ENCODE measurements at regions not wholly inside any gene's neighbourhood (a gene's known extent, or its start where the extent isn't known, plus 50 kb on each side); places are given as distances from the start of the nearest gene placed in this dataset.
"Not testable (repeated sequence)": the region's sequence is repeated elsewhere in the genome, so short reads cannot be mapped to it uniquely, and the experiment has no call there.

DNA sequence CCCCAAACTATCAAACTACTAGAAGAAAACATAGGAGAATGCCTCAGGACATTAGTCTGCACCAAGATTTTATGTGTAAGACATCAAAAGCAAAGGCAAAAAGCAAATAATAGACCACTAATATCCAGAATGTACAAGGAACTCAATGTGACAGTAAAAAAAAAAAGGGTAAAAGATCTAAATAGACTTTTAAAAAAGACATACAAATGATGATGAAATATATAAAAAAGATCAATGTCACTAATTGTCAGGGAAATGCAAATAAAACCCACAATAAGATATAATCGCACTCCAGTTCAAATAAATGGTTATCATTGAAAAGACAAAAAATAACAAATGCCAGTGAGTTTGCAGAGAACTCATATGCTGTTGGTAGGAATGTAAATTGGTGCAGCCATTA lies 118.3 kb upstream of the DUSP22 start:
- Mint-ChIP-seq H3K4me1 (no peaks in the 10 kb centered on the region), H3K4me3 (no peak overlapping the region), H3K9me3 (peaks cover 0 to 7% (median 0%) of the 10 kb centered on the region in 3 donors), H3K36me3 (no peaks in the 10 kb centered on the region), H3K27me3 (peaks cover 5% of the 10 kb centered on the region), H3K27ac (no peak overlapping the region)

DNA sequence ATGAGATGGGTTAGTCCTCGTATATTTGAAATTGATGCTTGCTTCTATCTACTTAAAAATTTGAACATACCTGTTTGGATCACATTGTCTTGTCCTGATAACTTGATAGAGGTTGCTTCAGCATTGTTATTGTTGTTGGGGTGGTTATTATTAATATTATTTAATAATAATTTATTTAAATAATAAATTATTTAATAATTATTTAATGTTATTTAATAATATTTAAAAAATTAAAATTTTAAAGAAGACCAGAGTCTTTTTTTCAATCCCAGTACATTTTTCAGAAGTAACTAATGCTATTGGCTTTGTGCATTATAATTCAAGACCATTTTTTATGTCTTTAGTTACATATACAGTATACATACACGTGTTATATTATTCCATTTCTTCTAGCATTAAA lies 116.6 kb upstream of the DUSP22 start:
- peaks cover 5% of the 10 kb centered on the region for H3K27me3 Mint-ChIP-seq
- H3K4me3 Mint-ChIP-seq = no peak overlapping the region
- peaks cover 4 to 6% (median 6%) of the 10 kb centered on the region in 3 donors for H3K4me1 Mint-ChIP-seq
- H3K9me3 Mint-ChIP-seq = peaks cover 0 to 7% (median 0%) of the 10 kb centered on the region in 3 donors
- no peak overlapping the region for H3K27ac Mint-ChIP-seq
- no peaks in the 10 kb centered on the region for H3K36me3 Mint-ChIP-seq

DNA sequence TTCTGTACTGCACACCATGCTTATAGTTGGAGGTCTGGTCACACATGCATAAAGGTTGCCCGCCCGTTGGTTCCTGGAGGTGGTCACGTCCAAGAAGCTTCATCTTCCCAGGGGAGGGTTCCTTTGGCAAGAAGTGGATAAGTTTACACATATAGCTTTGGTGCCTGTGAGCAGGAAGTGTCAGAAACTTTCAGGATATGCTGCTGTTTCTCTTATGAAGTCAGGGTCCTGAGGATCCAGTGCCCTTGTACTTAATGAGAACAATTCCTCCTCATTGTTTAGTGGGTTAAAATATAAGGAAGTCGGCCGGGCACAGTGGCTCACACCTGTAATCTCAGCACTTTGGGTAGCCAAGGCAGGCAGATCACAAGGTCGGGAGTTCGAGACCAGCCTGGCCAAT lies 115.5 kb upstream of the DUSP22 start:
- Mint-ChIP-seq H3K36me3 (no peaks in the 10 kb centered on the region), H3K9me3 (peaks cover 0 to 4% (median 0%) of the 10 kb centered on the region in 3 donors), H3K4me1 (peaks cover 15 to 16% (median 16%) of the 10 kb centered on the region in 3 donors), H3K4me3 (no peak overlapping the region), H3K27me3 (peaks cover 5% of the 10 kb centered on the region), H3K27ac (no peak overlapping the region)

DNA sequence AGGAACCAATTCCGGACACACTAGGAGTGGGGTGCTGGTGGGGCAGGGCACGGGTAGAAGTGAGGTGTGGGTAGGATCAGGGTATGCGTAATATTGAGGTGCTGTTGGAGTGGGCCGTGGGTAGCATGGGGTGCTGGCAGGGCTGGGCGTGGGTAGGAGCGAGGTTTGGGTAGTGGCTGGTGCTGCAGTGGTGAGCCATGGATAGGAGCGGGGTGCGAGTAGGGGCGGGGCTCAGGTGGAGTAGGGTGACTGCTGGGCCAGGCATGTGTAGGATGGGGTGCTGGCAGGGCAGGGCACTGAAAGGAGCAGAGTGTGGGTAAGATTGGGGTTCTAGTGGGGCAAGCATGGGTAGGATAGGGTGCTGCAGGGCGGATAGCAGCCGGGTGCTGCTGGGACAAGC lies 114.2 kb upstream of the DUSP22 start:
- Mint-ChIP-seq H3K4me3 (no peak overlapping the region), H3K9me3 (no peaks in the 10 kb centered on the region), H3K27ac (no peak overlapping the region), H3K27me3 (peaks cover 5% of the 10 kb centered on the region), H3K4me1 (peaks cover 15 to 16% (median 16%) of the 10 kb centered on the region in 3 donors), H3K36me3 (no peaks in the 10 kb centered on the region)

DNA sequence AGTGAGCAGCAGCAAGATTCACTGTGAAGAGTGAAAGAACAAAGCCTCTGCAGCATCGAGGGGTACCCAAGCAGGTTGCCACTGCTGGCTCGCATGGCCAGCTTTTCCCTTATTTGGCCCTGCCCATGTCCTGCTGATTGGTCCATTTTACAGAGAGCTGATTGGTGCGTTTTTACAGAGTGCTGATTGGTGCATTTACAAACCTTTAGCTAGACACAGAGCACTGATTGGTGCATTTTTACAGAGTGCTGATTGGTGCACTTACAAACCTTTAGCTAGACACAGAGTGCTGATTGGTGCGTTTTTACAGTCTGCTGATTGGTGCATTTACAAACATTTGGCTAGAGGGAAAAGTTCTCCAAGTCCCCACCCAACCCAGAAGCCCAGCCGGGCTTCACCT lies 113.4 kb upstream of the DUSP22 start:
- not testable (repeated sequence) for H3K36me3 Mint-ChIP-seq, H3K27ac Mint-ChIP-seq, H3K4me3 Mint-ChIP-seq, H3K9me3 Mint-ChIP-seq, H3K27me3 Mint-ChIP-seq
- peaks cover 20 to 23% (median 22%) of the 10 kb centered on the region in 3 donors for H3K4me1 Mint-ChIP-seq

DNA sequence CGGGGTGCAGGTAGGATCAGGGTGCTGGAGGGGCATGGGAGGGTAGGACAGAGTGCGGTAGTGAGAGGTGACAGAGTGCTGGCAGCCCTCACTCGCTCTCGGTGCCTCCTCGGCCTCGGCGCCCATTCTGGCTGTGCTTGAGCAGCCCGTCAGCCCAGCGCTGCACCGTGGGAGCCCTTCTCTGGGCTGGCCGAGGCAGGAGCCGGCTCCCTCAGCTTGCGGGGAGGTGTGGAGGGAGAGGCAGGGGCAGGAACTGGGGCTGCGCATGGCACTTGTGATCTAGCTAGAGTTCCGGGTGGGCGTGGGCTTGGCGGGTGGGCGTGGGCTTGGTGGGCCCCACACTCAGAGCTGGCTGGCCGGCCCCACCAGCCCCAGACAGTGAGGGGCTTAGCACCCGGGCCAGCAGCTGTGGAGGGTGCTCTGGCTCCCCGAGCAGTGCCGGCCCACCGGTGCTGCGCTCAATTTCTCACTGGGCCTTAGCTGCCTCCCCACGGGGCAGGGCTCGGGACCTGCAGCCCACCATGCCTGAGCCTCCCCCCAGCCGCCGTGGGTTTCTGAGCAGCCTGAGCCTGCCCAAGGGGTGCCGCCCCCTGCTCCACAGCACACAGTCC lies 112.8 kb upstream of the DUSP22 start:
- no peak overlapping the region for H3K4me3 Mint-ChIP-seq
- H3K4me1 Mint-ChIP-seq = peaks cover 25 to 28% (median 27%) of the 10 kb centered on the region in 3 donors
- no peak overlapping the region for H3K27ac Mint-ChIP-seq
- no peaks in the 10 kb centered on the region for H3K9me3 Mint-ChIP-seq
- no peaks in the 10 kb centered on the region for H3K36me3 Mint-ChIP-seq
- H3K27me3 Mint-ChIP-seq = peaks cover 5% of the 10 kb centered on the region

DNA sequence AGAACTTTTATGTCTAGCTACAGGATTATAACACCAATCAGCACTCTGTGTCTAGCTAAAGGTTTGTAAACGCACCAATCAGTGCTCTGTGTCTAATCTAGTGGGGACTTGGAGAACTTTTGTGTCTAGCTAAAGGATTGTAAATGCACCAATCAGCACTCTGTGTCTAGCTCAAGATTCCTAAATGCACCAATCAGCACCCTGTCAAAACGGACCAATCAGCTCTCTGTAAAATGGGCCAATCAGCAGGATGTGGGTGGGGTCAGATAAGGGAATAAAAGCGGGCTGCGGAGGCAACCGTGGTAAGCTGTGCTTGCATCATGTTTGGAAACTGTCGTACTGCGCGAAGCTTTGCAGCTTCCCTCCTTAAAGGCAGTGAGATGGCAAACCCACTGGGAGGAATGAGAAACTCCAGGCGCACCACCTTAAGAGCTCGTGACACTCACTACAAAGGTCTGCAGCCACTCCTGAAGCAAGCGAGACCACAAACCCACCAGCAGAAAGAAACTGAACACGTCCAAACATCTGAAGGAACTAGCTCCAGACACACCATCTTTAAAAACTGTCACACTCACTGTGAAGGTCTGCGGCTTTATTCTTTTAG lies 112.1 kb upstream of the DUSP22 start:
- H3K4me3 Mint-ChIP-seq = peak overlapping the region in 1 of 4 donors; percentile 81
- H3K9me3 Mint-ChIP-seq, H3K27me3 Mint-ChIP-seq, H3K36me3 Mint-ChIP-seq: not testable (repeated sequence)
- H3K27ac Mint-ChIP-seq = peak overlapping the region in 1 of 3 donors; percentile 71
- H3K4me1 Mint-ChIP-seq = peaks cover 31 to 34% (median 32%) of the 10 kb centered on the region in 3 donors

DNA sequence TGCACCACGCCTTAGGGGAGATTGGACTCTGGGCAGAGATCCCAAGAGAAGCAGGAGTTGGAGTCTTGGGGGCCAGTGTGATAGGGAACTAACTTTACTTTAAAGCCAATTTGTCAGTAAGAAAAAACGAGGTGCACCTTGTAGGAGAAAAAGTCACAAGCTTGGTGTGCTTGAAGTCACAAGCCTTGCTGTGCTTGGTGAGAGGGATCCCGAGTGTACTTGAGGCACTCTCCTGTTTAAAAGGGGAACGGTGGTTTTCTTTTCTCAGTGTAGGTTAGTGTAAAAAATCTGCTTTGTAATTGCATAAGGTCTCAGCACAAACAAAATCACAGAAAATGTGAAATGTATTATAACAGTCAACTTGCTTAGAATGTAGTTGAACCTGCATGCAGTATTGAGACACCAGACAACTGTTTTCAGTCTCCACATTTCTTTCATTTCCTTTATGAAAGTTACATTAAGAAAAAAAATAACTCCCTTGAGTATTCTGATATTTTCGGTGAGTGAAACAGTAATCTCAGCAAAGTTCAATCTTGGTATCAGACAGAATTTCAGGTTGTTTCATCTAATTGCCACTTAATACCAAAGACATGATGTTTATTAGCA lies 111.1 kb upstream of the DUSP22 start:
- peaks cover 6% of the 10 kb centered on the region for H3K27me3 Mint-ChIP-seq
- H3K4me3 Mint-ChIP-seq = peak overlapping the region in 3 of 4 donors; percentile 8 to 87 (median 73)
- H3K27ac Mint-ChIP-seq = peak overlapping the region in 2 of 3 donors; percentile 2 to 42
- H3K36me3 Mint-ChIP-seq = no peaks in the 10 kb centered on the region
- H3K9me3 Mint-ChIP-seq = no peaks in the 10 kb centered on the region
- H3K4me1 Mint-ChIP-seq = peaks cover 31 to 34% (median 32%) of the 10 kb centered on the region in 3 donors

DNA sequence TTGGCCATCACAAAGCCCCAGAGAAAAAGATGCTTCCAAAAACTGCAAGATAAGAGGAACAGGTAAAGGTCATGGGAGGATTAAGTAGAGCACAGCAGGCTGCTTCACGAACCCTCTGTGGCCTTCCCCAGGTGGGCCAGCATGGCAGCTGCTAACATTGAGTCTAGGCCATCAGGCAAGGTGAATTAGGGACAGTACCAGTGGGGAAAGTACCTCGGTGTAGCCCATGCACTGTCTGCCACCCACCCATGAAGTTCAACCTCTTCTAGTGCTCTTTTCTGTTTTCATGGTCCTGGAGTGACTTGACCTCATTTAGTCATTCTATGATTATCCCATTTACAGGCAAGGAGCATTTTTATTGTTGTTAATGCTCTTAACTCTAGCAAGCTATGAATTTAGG lies 108.6 kb upstream of the DUSP22 start:
- Mint-ChIP-seq H3K4me3 (peak overlapping the region in 2 of 4 donors; percentile 3 to 83), H3K27me3 (peaks cover 2% of the 10 kb centered on the region), H3K36me3 (no peaks in the 10 kb centered on the region), H3K27ac (peak overlapping the region in 1 of 3 donors; percentile 2), H3K9me3 (no peaks in the 10 kb centered on the region), H3K4me1 (peaks cover 32 to 34% (median 34%) of the 10 kb centered on the region in 3 donors)

DNA sequence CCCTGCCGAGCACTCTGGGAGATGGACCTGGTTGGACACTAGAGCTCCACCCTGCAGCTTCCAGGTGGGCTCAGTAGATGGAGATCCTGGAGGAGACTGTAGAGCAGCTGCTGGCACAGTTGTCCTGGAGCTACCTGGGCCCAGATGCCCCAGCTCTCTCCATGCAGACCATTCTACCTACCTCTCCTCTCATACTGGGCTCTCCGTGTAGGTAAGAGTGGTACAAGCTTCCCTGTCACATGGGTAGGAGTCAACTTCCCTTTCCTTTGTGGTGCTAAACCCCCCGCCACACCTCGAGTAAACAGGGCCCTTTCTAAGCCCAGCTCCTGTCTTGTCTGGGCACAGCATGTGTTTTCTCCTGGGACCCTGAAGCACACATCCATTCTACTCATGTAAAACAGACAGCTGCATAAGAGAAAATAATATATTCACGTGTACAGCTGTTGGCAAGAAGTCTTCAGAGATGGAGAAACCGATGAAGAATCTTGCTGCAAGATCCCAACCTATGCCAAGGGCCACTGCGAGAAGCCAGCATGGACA lies 108.1 kb upstream of the DUSP22 start:
- no peaks in the 10 kb centered on the region for H3K36me3 Mint-ChIP-seq
- peaks cover 37 to 39% (median 39%) of the 10 kb centered on the region in 3 donors for H3K4me1 Mint-ChIP-seq
- peaks cover 2% of the 10 kb centered on the region for H3K27me3 Mint-ChIP-seq
- H3K9me3 Mint-ChIP-seq = no peaks in the 10 kb centered on the region
- H3K27ac Mint-ChIP-seq = peak overlapping the region; percentile 2 to 85 (median 20)
- H3K4me3 Mint-ChIP-seq = peak overlapping the region in 3 of 4 donors; percentile 24 to 85 (median 83)

DNA sequence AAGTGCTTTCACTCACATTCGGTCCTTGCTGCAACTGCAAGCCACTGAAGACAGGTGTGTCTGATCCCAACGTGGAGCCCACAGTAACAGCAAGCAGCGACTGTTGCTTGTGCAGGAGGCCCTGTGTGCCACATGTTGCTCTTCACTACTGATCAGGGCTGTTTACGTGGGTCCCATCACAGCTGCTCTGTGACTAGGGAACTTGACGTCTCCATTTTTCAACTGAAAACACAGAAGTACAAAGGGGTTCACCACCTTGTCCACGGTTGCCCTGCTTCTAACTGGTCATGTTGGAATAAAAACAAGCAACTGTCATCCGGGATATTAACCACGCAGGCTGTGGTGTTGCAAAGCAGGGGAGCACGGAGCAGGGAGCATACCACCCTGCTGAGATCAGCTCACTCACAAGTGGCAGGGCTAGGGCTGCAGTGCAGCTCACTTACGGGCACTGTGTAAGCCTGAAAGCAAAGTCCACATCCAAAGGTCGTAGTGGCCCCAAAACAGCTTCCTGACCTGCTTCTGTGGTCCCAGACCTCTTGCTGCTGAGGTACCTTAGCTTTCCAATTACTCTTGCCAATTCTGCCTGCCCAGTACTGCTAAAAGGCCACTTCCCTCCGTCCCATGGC lies 105.8 kb upstream of the DUSP22 start:
- Mint-ChIP-seq H3K4me1 (peaks cover 37 to 44% (median 38%) of the 10 kb centered on the region in 3 donors), H3K4me3 (no peak overlapping the region), H3K36me3 (no peaks in the 10 kb centered on the region), H3K27ac (no peak overlapping the region), H3K9me3 (no peaks in the 10 kb centered on the region), H3K27me3 (peaks cover 2% of the 10 kb centered on the region)

DNA sequence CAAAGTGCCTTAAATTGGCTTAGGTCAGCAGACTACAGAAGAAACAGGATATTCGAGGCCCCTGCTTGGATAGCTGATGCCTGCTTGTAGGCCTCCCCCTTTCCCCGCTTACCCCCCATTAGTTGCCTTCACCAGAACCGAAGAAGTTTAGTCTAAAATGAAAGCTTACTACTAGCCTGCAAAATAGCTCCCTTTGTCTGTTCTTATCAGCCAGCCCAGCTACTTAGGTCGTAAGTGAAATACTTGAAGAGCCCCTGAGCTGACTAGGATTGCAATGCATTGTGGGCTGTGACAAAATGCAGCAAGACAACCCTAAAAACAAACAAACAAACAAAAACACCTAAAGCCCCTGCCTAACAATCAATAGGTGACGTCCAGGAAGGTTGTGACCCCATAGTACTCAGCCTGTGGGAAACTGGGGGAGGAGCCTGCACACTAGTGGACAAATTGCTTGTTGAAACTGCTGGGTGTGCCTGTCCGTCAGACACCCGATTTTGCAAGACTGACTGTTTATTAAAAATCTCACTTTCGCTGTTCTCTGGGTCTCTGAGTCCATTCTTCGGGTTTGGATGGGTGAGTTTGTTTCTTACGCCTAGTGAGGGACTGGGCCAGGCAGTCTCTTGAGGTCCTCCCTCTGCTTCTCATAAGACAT lies 105.0 kb upstream of the DUSP22 start:
- Mint-ChIP-seq H3K27ac (peak overlapping the region in 1 of 3 donors; percentile 19), H3K4me3 (peak overlapping the region in 1 of 4 donors; percentile 52), H3K9me3 (no peaks in the 10 kb centered on the region), H3K27me3 (peaks cover 2% of the 10 kb centered on the region), H3K4me1 (peaks cover 35 to 41% (median 36%) of the 10 kb centered on the region in 3 donors), H3K36me3 (no peaks in the 10 kb centered on the region)

DNA sequence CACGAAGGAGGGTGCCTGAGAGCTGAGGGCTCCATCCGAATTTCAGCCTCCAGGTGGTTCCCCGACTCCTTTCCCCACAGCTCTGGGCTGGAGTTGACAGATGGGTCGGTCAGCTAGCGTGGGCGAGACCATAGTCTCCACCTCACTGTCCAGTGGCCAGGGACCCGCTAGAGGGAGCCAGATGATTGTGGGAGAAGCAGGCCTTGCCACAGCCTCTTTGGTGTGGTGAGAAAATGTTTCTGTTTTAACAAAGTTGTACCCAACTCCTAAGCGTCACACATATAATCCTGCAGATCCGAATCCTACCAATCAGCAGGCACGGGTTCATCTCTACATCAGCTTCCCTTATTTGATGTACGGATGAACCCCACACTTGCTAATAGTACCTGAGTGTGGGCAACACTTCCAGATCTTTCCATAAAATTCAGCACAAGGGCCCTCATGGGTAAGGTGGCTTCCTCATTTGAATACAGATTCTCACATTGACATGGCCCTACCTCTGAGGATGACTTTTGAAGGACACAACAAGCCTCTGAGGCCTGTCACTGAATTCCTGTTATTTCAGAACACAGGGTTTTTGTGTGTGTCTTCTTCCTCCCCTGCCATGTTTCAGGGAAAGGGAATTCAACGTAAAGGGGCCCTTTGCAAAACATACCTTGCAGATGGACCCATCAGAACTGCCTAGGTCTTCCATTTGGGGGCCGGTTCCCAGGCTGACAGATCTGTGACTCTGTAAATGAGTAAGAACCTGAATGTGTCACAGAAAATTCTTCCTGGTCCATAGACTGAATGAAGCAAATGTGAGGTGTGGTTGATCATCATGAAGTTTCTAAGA lies 103.2 kb upstream of the DUSP22 start:
- Mint-ChIP-seq H3K4me1 (peaks cover 35 to 41% (median 39%) of the 10 kb centered on the region in 3 donors), H3K4me3 (peak overlapping the region in 1 of 4 donors; percentile 73), H3K27ac (peak overlapping the region in 2 of 3 donors; percentile 2 to 23), H3K27me3 (peaks cover 2% of the 10 kb centered on the region), H3K36me3 (no peaks in the 10 kb centered on the region), H3K9me3 (no peaks in the 10 kb centered on the region)

DNA sequence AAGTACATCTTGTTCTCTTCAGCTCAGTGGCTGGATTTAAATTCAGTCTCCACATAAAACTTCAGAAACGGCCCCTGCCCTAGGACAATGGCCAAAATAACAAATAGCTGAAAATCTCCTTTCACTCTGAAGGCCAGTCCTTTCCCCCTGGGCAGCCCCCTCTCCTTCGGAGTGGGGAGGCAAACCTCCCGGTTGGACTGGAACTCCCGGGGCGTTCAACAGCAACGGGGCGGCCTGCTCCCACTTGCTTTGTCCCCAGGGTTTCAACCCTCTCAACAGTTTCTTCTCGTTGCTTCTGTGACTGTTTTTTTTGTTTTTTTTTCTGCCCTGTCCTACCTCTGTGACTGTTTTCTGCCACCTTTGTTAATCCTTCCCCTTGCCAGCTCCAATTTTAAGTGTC lies 102.6 kb upstream of the DUSP22 start:
- Mint-ChIP-seq H3K4me1 (peaks cover 33 to 40% (median 36%) of the 10 kb centered on the region in 3 donors), H3K27ac (peak overlapping the region in 1 of 3 donors; percentile 2), H3K4me3 (peak overlapping the region in 2 of 4 donors; percentile 55 to 73), H3K36me3 (no peaks in the 10 kb centered on the region), H3K27me3 (peaks cover 2% of the 10 kb centered on the region), H3K9me3 (no peaks in the 10 kb centered on the region)

Measured in IgD-negative memory B cell (primary cell).